Body of pancreas (tissue), 4 donors: ENCODE measurements at regions not wholly inside any gene's neighbourhood (a gene's known extent, or its start where the extent isn't known, plus 50 kb on each side); places are given as distances from the start of the nearest gene placed in this dataset.
"Not testable (repeated sequence)": the region's sequence is repeated elsewhere in the genome, so short reads cannot be mapped to it uniquely, and the experiment has no call there.

Experiments
- ATAC-seq: fragments of 150-250 bp; one replicate; pipeline ENCODE4 v1.9.1; 2016
- DNase-seq, 4 donors: peaks; one replicate each; pipeline ENCODE4 v3.0.0-alpha.2; 2019
- H3K27ac ChIP-seq, 4 donors: fragments of 200-600 bp; sonication (generic); 1 replicate in 3 of 4; 2 replicates in 1 of 4; pipeline versions ENCODE4 v1.5.1 to v1.6.1; 2016 to 2019; ENCODE audit warnings: mild to moderate bottlenecking in 1 of 4, mixed read lengths in 1 of 4, moderate library complexity in 1 of 4
- H3K27me3 ChIP-seq, 2 donors: fragments of 200-600 bp; sonication (generic); one replicate each; pipeline ENCODE4 v1.6.0; 2016; ENCODE audit warnings: mild to moderate bottlenecking in 1 of 2
- H3K36me3 ChIP-seq, 2 donors: fragments of 200-600 bp; sonication (generic); replicated peaks in 1 of 2; 2 replicates each; pipeline ENCODE4 v1.5.1; 2016; ENCODE audit warnings: low read depth in 2 of 2; ENCODE audit not compliant: insufficient read depth in 1 of 2
- H3K4me1 ChIP-seq: fragments of 200-600 bp; sonication (generic); one replicate; pipeline ENCODE4 v1.6.0; 2016
- H3K4me3 ChIP-seq, 2 donors: fragments of 200-600 bp; sonication (generic); 1 replicate in 1 of 2; 2 replicates in 1 of 2; pipeline ENCODE4 v1.5.1; 2016 to 2019
- H3K9me3 ChIP-seq, 3 donors: fragments of 200-600 bp; sonication (generic); 1 replicate in 2 of 3; 2 replicates in 1 of 3; pipeline ENCODE4 v1.5.1; 2016
- WGBS, 2 donors: methylation state at CpG; one replicate each; pipeline ENCODE4 v1.1.5; 2017; 5-methylcytosine and 5-hydroxymethylcytosine counted together
- intact Hi-C: fragments of 100-400 bp; cut with DNase I; formaldehyde crosslinking; loops from one replicate; pipeline ENCODE4 v1.15.1; 2023

DNA sequence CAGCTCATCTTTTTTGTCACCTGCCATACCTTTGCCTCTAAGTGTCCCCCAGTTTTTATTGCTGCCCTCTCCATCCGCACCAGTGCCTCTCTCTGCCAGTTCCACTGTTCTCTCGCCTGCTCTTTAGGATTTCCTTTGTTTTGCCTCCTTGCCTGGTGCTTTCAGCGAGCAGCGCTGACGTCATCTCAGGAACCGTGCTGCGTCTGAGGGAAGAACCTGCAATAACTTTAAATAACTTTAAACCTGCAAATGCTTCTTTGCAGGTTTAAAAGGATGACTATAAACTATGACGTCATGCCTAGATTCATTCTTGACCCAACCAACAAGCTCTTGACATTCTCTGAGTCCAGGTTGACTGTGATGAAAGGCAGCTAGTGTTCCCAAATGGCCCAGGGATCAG is 105.1 kb downstream of the LRRC74B start:
- H3K4me1 ChIP-seq, H3K36me3 ChIP-seq, H3K27ac ChIP-seq, ATAC-seq, H3K9me3 ChIP-seq, H3K27me3 ChIP-seq, H3K4me3 ChIP-seq, intact Hi-C loops, DNase-seq: not testable (repeated sequence)
- 27 to 31% methylated on average over 6 to 7 of the region's 8 CpGs for WGBS, 2 donors

DNA sequence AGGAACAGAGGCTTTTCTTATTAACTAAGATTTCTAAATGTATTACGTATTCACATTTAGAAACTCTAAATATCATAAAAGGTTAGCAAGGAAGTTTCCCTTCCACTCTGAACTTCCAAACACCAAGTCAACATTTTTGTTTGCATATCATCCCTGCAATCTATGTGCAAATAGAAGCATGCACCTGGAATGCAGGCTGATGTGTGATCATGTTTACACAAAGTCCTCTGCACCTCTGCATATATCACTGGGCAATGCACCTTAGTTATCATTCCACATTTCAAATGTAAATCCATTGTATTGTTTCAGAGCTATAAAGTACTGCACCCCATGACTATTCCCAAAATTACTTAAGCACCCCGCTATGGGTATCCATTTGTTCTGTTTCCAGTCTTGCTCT is 142.1 kb downstream of the LRRC74B start:
- H3K27ac ChIP-seq, H3K4me1 ChIP-seq, DNase-seq, H3K27me3 ChIP-seq, H3K4me3 ChIP-seq, H3K9me3 ChIP-seq, ATAC-seq, H3K36me3 ChIP-seq, intact Hi-C loops: not testable (repeated sequence)
- whole genome bisulfite sequencing, 2 donors, result 83% methylated on average over 1 of the region's 2 CpGs; no CpG with 5 or more reads in 1 of the 2 donors

DNA sequence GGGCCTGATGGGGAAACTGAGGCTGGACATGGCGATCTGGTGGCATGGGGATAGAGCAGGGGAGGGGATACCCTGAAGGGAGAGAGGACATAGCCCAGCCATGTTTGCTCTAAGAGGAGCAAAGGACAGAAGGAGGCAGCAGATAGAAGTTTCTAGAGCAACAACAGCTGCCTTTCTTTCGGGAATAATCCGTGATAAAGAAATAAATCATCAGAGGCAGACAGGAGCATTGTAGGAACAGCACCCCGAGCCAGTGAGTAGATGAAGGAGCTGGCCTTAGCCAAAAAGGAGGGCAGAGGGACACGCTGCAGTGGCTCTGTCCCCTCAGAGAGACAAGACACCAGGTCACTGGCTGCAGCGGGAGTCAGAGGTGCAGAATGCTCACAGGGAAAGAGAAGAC is 166.3 kb downstream of the LRRC74B start:
- no CpG with 5 or more reads among the region's 6 CpGs for WGBS, 2 donors
- intact Hi-C loops, H3K36me3 ChIP-seq: not testable (repeated sequence)

DNA sequence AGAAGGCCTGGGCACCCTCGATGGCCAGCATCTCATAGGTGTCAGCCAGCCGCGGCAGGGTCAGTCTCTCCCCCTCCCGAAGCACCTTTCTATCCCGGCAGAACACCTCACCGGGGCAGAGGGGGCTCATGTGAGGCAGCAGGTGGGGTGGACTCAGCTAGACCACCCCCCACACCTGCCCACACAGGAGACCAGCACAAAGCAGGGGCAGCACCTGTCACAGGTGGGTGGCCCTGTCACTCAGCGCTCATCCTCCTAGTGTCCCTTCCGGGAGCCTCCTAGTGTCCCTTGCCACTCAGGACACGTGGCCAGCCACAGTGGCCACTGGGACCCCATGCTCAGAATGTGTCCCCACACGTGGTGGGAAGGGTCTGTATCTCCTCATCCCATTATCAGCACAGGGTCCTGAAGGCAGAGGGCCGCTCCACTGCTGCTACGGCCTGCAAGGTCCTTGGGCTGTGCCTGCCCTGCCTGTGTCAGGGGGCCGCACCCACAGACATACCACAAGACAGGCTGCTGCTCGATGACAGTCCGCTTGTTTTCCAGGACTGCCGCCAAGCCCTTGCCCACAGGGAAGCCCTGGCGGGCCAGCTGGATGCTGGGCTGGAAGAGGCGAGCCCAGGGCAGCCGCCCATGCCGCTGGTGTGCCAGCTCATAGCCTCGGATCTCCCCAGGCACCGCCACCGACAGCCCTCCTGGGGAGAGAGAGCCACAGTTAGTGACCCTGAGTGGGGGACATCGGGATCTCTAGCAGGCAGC is 167.4 kb upstream of the RIMBP3B start:
- H3K9me3 ChIP-seq, H3K36me3 ChIP-seq, H3K27ac ChIP-seq, DNase-seq, H3K27me3 ChIP-seq, H3K4me3 ChIP-seq, intact Hi-C loops, H3K4me1 ChIP-seq, ATAC-seq: not testable (repeated sequence)
- 72% methylated on average over 13 of the region's 24 CpGs; no CpG with 5 or more reads in 1 of the 2 donors for WGBS, 2 donors

More for the DNA sequence above, 166.3 kb downstream of the LRRC74B start:
- not testable (repeated sequence) for H3K4me1 ChIP-seq, DNase-seq, H3K9me3 ChIP-seq, ATAC-seq, H3K27ac ChIP-seq, H3K27me3 ChIP-seq, H3K4me3 ChIP-seq

DNA sequence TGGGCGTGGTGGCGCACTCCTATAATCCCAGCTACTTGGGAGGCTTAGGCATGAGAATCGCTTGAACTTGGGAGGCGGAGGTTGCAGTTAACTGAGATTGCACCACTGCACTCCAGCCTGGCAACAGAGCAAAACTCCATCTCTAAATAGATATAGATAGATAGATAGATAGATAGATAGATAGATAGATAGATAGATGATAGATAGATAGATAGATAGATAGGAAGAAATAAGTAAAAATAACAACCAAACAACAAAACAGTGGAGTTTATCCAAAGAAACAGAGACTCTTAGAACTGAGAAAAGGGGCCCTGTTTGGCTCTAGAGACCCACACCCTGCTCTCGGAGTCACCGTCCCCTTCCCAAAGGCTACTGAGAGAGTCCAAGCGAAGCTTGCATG is 158.7 kb upstream of the RIMBP3B start:
- H3K4me1 ChIP-seq, H3K27me3 ChIP-seq, H3K27ac ChIP-seq, intact Hi-C loops, DNase-seq, H3K9me3 ChIP-seq, H3K4me3 ChIP-seq, ATAC-seq, H3K36me3 ChIP-seq: not testable (repeated sequence)
- WGBS, 2 donors, result 78 to 90% methylated on average over 2 to 4 of the region's 7 CpGs

DNA sequence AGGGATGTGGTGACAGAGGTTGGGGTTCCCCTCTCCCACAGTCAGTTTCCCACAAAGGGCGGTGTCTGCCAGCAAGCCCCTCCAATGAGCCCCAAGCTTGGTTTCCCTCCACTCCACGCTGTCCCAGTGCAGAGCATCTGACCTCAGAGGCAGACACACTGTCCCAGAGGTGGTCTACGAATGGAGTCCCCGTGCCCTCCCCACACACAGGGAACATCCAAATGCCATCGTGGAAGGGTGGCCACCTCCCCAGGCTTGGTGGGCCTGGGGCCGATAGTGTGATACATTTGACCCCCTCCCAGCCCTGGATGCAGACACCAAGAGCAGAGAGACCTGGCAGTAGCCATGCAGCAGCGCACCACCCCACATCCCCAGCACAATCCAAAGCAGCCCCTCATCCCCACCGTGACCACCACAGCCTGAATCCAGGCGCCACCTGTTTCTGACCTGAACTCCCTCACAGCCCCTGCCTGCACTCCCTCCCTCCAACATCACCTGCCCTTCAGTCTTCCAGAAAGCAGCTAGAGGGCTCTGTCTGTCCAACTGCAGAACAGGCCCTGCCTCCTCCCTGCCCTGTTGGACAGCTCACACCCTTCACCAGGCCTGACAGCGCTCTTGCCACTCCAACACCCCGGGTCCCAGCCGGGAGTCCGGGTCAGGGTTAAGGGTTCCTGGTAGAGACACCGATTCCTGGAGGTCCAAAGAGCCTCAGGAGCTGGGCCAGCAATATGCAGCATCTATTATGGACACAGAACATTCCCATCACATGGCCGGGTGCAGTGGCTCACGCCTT is 156.5 kb upstream of the RIMBP3B start:
- H3K27me3 ChIP-seq, H3K4me3 ChIP-seq, H3K27ac ChIP-seq, ATAC-seq, H3K36me3 ChIP-seq, H3K4me1 ChIP-seq, intact Hi-C loops, H3K9me3 ChIP-seq: not testable (repeated sequence)
- DNase-seq, result peak; percentile 13 to 23 (median 20)
- 100% methylated on average over 1 of the region's 16 CpGs; no CpG with 5 or more reads in 1 of the 2 donors for WGBS, 2 donors

DNA sequence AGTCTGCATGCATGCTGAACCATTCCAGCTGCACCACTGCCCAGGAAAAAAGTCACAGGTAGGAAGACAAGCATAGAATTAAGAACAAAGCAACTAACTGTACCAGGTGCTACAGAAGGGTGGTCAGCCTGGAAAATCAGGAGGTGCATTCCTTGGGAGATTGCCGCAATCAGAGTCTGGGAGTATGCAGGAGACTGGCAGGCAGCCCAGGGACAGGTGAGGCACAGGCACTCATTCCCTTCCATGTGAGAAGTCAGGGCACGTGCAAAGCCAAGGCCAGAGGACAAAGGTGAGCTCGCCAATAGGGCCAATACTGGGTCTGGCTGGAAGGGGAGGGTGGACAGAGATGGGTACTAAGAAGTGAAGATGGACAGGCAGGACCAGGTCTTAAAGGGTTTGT is 132.1 kb upstream of the RIMBP3B start:
- ATAC-seq, H3K4me1 ChIP-seq, H3K27me3 ChIP-seq, H3K27ac ChIP-seq, intact Hi-C loops, H3K36me3 ChIP-seq, H3K9me3 ChIP-seq, H3K4me3 ChIP-seq: not testable (repeated sequence)
- 28% methylated on average over 2 of the region's 3 CpGs; no CpG with 5 or more reads in 1 of the 2 donors for WGBS, 2 donors
- DNase-seq, result peak; percentile 22 to 77 (median 42)

DNA sequence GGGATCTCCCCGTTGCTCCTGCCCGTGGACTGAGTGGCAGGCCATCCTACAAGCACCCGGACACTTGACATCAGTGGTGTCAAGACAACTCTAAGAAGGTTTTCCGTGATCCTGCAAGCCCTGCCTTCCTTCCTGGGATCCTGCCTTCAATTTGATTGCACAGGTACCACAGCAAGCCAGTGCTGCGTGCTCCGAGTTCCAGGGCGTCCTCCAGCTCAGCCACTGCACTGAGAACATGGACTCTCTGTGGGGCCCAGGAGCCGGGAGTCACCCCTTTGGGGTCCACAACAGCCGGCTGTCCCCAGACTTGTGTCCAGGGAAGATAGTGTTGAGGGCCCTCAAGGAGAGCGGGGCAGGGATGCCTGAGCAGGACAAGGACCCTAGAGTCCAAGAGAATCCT is 100.9 kb upstream of the RIMBP3B start:
- H3K4me1 ChIP-seq, H3K27ac ChIP-seq, intact Hi-C loops, H3K27me3 ChIP-seq, H3K36me3 ChIP-seq, DNase-seq, H3K9me3 ChIP-seq, H3K4me3 ChIP-seq, ATAC-seq: not testable (repeated sequence)
- no CpG with 5 or more reads among the region's 10 CpGs for WGBS, 2 donors

DNA sequence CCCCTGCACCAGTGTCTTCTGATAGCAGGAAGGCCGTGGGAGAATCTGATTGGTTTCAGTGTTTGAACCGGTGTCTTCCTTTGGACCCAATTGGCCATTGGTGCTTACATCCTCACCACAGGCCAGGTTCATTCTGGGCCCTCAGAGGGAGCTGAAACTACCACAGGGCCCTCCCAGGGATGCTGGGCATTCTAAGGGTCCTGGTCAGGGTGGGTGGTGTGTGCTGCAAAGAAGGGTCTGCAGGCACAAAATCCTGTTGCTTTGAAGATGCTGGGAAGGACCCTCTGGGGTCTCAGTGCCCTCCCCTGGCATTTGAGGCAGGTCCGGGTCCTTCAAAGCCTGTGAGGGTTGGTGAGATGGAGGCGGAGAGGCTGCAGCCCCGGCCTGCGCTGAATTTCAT is 89.8 kb upstream of the RIMBP3B start:
- H3K27me3 ChIP-seq, ATAC-seq, H3K4me3 ChIP-seq, H3K9me3 ChIP-seq, H3K36me3 ChIP-seq, H3K4me1 ChIP-seq, intact Hi-C loops, DNase-seq, H3K27ac ChIP-seq: not testable (repeated sequence)
- WGBS, 2 donors, result no CpG with 5 or more reads among the region's 6 CpGs

DNA sequence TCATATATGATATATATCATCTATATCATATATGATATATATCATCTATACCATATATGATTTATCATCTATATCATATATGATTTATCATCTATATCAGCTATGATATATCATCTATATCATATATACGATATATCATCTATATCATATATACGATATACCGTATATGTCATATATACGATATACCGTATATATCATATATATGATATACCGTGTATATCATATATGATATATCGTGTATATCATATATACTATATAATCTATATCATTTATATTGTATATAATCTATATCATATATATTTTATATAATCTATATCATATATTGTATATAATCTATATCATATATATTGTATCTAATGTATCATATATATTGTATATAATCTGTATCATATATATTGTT is 55.9 kb upstream of the RIMBP3B start:
- WGBS, 2 donors, result 48% methylated on average over 7 of the region's 7 CpGs; no CpG with 5 or more reads in 1 of the 2 donors
- intact Hi-C loops, H3K27me3 ChIP-seq, H3K9me3 ChIP-seq, H3K4me1 ChIP-seq, H3K27ac ChIP-seq, H3K4me3 ChIP-seq, H3K36me3 ChIP-seq, ATAC-seq, DNase-seq: not testable (repeated sequence)
